Mesothelial cell of epicardium (in vitro differentiated cells): ENCODE measurements at regions not wholly inside any gene's neighbourhood (a gene's known extent, or its start where the extent isn't known, plus 50 kb on each side); places are given as distances from the start of the nearest gene placed in this dataset.

Experiments used
- DNase-seq, 2 experiments: peaks; one replicate each; pipeline ENCODE4 v3.0.0; 2021; ENCODE audit warnings: low spot score in 2 of 2; ENCODE audit not compliant: unreplicated experiment in 2 of 2
- H3K27ac Mint-ChIP-seq: 2 replicates; pipeline ENCODE4 v1.8.0; 2021; ENCODE audit warnings: mixed read lengths
- H3K27me3 Mint-ChIP-seq: 2 replicates; pipeline ENCODE4 v1.8.0; 2021; ENCODE audit warnings: low read depth, mixed read lengths
- H3K36me3 Mint-ChIP-seq: 2 replicates; pipeline ENCODE4 v1.8.0; 2021; ENCODE audit warnings: mixed read lengths
- H3K4me1 Mint-ChIP-seq: 2 replicates; pipeline ENCODE4 v1.8.0; 2021; ENCODE audit warnings: mixed read lengths
- H3K4me3 Mint-ChIP-seq: 2 replicates; pipeline ENCODE4 v1.8.0; 2021; ENCODE audit warnings: mild to moderate bottlenecking, moderate library complexity, mixed read lengths
- H3K9me3 Mint-ChIP-seq: 2 replicates; pipeline ENCODE4 v1.8.0; 2021; ENCODE audit warnings: mixed read lengths
- TF ChIP-seq, protein P1 (sequence below): fragments of 200-600 bp; sonication (generic); IDR thresholded peaks from one replicate; pipeline ENCODE4 v1.5.0; 2021; ENCODE audit warnings: antibody characterized with exemption; ENCODE audit not compliant: unreplicated experiment

DNA sequence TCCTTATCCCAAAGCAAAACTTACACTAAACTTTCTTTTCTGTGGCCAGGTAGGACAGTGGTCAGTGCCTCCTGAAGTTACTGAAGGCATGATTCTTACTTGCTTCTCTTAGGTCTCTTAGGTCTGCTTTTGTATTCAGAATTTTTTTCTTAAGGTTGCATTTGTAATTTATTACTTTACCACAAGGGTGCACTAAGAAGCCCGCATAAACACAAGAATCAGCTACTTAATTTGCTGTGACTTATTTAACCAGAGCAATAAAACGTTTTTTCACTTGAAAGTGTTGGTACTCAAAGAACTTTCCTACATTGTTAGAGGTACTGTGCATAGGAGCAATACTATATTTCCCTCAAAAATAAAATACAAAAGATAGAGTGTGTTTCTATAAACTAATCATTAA lies 75.4 kb upstream of the LAMA2 start:
- H3K9me3 Mint-ChIP-seq: peaks cover 37% of the 10 kb centered on the region
- H3K27ac Mint-ChIP-seq: no peak overlapping the region

DNA sequence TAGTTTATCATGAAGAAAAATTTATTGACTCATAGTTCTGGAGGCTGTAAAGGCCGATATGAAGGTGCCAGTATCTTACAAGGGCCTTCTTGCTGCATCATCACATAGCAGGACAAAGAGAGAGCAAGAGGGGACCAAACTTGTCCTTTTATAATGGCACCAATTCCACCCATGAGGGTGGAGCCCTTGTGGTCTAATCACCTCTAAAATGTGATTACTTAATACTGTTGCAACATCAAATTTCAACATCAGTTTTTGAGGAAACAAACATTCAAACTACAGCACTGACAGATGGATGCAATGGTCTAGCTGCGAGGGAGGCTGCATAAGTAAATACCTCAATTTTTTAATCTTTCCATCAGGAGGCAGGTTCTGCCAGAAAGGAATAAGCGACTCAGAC lies 76.7 kb upstream of the LAMA2 start:
- Mint-ChIP-seq H3K9me3 (peaks cover 38% of the 10 kb centered on the region), H3K27me3 (no peaks in the 10 kb centered on the region), H3K4me1 (peaks cover 4% of the 10 kb centered on the region), H3K4me3 (no peak overlapping the region), H3K27ac (no peak overlapping the region), H3K36me3 (peaks cover 2% of the 10 kb centered on the region)
- TF ChIP-seq, protein P1, sequence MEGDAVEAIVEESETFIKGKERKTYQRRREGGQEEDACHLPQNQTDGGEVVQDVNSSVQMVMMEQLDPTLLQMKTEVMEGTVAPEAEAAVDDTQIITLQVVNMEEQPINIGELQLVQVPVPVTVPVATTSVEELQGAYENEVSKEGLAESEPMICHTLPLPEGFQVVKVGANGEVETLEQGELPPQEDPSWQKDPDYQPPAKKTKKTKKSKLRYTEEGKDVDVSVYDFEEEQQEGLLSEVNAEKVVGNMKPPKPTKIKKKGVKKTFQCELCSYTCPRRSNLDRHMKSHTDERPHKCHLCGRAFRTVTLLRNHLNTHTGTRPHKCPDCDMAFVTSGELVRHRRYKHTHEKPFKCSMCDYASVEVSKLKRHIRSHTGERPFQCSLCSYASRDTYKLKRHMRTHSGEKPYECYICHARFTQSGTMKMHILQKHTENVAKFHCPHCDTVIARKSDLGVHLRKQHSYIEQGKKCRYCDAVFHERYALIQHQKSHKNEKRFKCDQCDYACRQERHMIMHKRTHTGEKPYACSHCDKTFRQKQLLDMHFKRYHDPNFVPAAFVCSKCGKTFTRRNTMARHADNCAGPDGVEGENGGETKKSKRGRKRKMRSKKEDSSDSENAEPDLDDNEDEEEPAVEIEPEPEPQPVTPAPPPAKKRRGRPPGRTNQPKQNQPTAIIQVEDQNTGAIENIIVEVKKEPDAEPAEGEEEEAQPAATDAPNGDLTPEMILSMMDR: no peak
- no peak for DNase-seq

More for the DNA sequence above, 75.4 kb upstream of the LAMA2 start:
- TF ChIP-seq, protein P1: peak; percentile 57
- Mint-ChIP-seq H3K4me1 (peaks cover 4% of the 10 kb centered on the region), H3K27me3 (peaks cover 4% of the 10 kb centered on the region), H3K36me3 (peaks cover 7% of the 10 kb centered on the region), H3K4me3 (no peak overlapping the region)
- DNase-seq: no peak

GRCh38 chr6:128803911-128804310 lies 79.0 kb upstream of the LAMA2 start:
- H3K9me3 Mint-ChIP-seq: peaks cover 32% of the 10 kb centered on the region
- TF ChIP-seq, protein P1: no peak
- H3K4me1 Mint-ChIP-seq: peaks cover 4% of the 10 kb centered on the region
- no peak overlapping the region for H3K4me3 Mint-ChIP-seq
- DNase-seq: no peak
- H3K27me3 Mint-ChIP-seq: no peaks in the 10 kb centered on the region
- no peaks in the 10 kb centered on the region for H3K36me3 Mint-ChIP-seq
- no peak overlapping the region for H3K27ac Mint-ChIP-seq

- Mint-ChIP-seq H3K27ac (no peak overlapping the region), H3K4me1 (no peaks in the 10 kb centered on the region), H3K36me3 (no peaks in the 10 kb centered on the region), H3K9me3 (peaks cover 32% of the 10 kb centered on the region), H3K4me3 (no peak overlapping the region), H3K27me3 (no peaks in the 10 kb centered on the region)
- TF ChIP-seq, protein P1: no peak
- no peak for DNase-seq
Observed at GRCh38 chr6:128801621-128802020, 81.3 kb upstream of the LAMA2 start.

GRCh38 chr6:128784266-128784665 lies 98.7 kb upstream of the LAMA2 start:
- TF ChIP-seq, protein P1: no peak
- peaks cover 14% of the 10 kb centered on the region for H3K9me3 Mint-ChIP-seq
- H3K27me3 Mint-ChIP-seq: peaks cover 1% of the 10 kb centered on the region
- H3K27ac Mint-ChIP-seq: no peak overlapping the region
- no peak overlapping the region for H3K4me3 Mint-ChIP-seq
- H3K4me1 Mint-ChIP-seq: peaks cover 9% of the 10 kb centered on the region
- DNase-seq: no peak
- H3K36me3 Mint-ChIP-seq: peaks cover 7% of the 10 kb centered on the region

- TF ChIP-seq, protein P1: no peak
- Mint-ChIP-seq H3K4me1 (no peaks in the 10 kb centered on the region), H3K9me3 (peaks cover 32% of the 10 kb centered on the region), H3K27ac (no peak overlapping the region), H3K27me3 (no peaks in the 10 kb centered on the region), H3K36me3 (no peaks in the 10 kb centered on the region), H3K4me3 (no peak overlapping the region)
- no peak for DNase-seq
Observed at GRCh38 chr6:128768187-128768586, 114.8 kb upstream of the LAMA2 start.
